Transverse colon (tissue), 4 donors: ENCODE measurements at regions not wholly inside any gene's neighbourhood (a gene's known extent, or its start where the extent isn't known, plus 50 kb on each side); places are given as distances from the start of the nearest gene placed in this dataset.

ENCODE experiments used
- DNase-seq: peaks from one replicate; pipeline ENCODE4 v3.0.0-alpha.2; 2019
- H3K27ac ChIP-seq, 4 donors: fragments of 200-600 bp; sonication (generic); 2 replicates each; pipeline ENCODE4 v1.5.1; 2016 to 2018; ENCODE audit warnings: inconsistent platforms in 4 of 4
- H3K27me3 ChIP-seq: fragments of 200-600 bp; sonication (generic); 2 replicates; pipeline ENCODE4 v1.5.1; 2017; ENCODE audit warnings: inconsistent platforms
- H3K36me3 ChIP-seq, 4 donors: fragments of 200-600 bp; sonication (generic); 2 replicates each; pipeline ENCODE4 v1.5.1; 2017 to 2019; ENCODE audit warnings: inconsistent platforms in 4 of 4
- H3K4me1 ChIP-seq, 4 donors: fragments of 200-600 bp; sonication (generic); 2 replicates each; pipeline ENCODE4 v1.5.1; 2017 to 2020; ENCODE audit warnings: inconsistent platforms in 4 of 4
- H3K4me3 ChIP-seq, 4 donors: fragments of 200-600 bp; sonication (generic); 1 replicate in 1 of 4; 2 replicates in 3 of 4; pipeline versions ENCODE4 v1.5.1 to v1.6.1; 2017 to 2019; ENCODE audit warnings: inconsistent platforms in 4 of 4
- H3K9me3 ChIP-seq, 2 donors: fragments of 200-600 bp; sonication (generic); 2 replicates each; pipeline ENCODE4 v1.5.1; 2017 to 2019; ENCODE audit warnings: inconsistent platforms in 2 of 2
- CTCF ChIP-seq, 5 experiments: fragments of 200-600 bp in 3 of 5; fragments of 450-650 bp in 2 of 5; sonication (generic) in 3 of 5; IDR thresholded peaks; 1 replicate in 2 of 5; 2 replicates in 3 of 5; pipeline ENCODE4 v1.5.1; 2016 to 2017; ENCODE audit warnings: antibody characterized with exemption in 5 of 5, inconsistent platforms in 3 of 5, mild to moderate bottlenecking in 2 of 5, moderate library complexity in 1 of 5
- EP300 ChIP-seq: sonication (generic); formaldehyde crosslinking; IDR thresholded peaks from one replicate; pipeline ENCODE4 v1.6.1; 2017; ENCODE audit warnings: antibody characterized with exemption, low read depth
- POLR2A ChIP-seq: fragments of 450-650 bp; IDR thresholded peaks from one replicate; pipeline ENCODE4 v1.6.1; 2016; ENCODE audit warnings: antibody characterized with exemption, mild to moderate bottlenecking, moderate library complexity
- POLR2AphosphoS5 ChIP-seq, 3 donors: sonication (generic); formaldehyde crosslinking; IDR thresholded peaks; one replicate each; pipeline ENCODE4 v1.6.1; 2016; ENCODE audit warnings: antibody characterized with exemption in 3 of 3
- WGBS, 2 donors: methylation state at CpG; one replicate each; pipeline ENCODE4 v1.1.5; 2018; ENCODE audit warnings: low coverage in 1 of 2; 5-methylcytosine and 5-hydroxymethylcytosine counted together
- in situ Hi-C, 4 donors: fragments of 200-750 bp; cut with MboI; loops; one replicate each; pipeline versions ENCODE4 v1.15.0 to v1.15.1; 2017; ENCODE audit warnings: low sequenced_read_pairs in 3 of 4, low pct_ligation_motif_present in 1 of 4, low pct_unique_long_range_greater_than_20kb in 1 of 4
- intact Hi-C: fragments of 100-400 bp; cut with DNase I; formaldehyde crosslinking; loops from one replicate; pipeline ENCODE4 v1.15.1; 2023; ENCODE audit warnings: low total_unique reads

GRCh38 chr2:226251661-226252060 is 548.0 kb downstream of the IRS1 start:
- Histone ChIP-seq H3K27me3 (no peaks in the 10 kb centered on the region), H3K9me3 (no peaks in the 10 kb centered on the region), H3K36me3 (no peaks in the 10 kb centered on the region), H3K4me3 (no peak overlapping the region), H3K27ac (no peak overlapping the region), H3K4me1 (no peaks in the 10 kb centered on the region)
- 33 to 66% methylated on average over 2 of the region's 2 CpGs for WGBS, 2 donors
- in situ Hi-C loops, result no loop called here
- intact Hi-C loops, result no loop called here
- no peak for DNase-seq
- TF ChIP-seq POLR2AphosphoS5 (IDR thresholded peaks at IDR 0.05) (no peak), CTCF (IDR thresholded peaks at IDR 0.05) (no peak), POLR2A (no peak), EP300 (no peak)

GRCh38 chr2:226247289-226248275 is 552.0 kb downstream of the IRS1 start:
- TF ChIP-seq EP300 (no peak), CTCF (IDR thresholded peaks at IDR 0.05) (peak in 1 of 5 experiments; percentile 6)
- no peak for DNase-seq
- Histone ChIP-seq H3K27me3 (no peaks in the 10 kb centered on the region), H3K27ac (no peak overlapping the region), H3K4me1 (no peaks in the 10 kb centered on the region), H3K4me3 (no peak overlapping the region), H3K9me3 (peaks cover 8 to 9% of the 10 kb centered on the region in 2 donors), H3K36me3 (no peaks in the 10 kb centered on the region)
- in situ Hi-C loops (no loop called here), intact Hi-C loops (no loop called here)
- WGBS, 2 donors, result 49 to 61% methylated on average over 3 of the region's 3 CpGs

GRCh38 chr2:226234187-226234586 is 565.4 kb downstream of the IRS1 start:
- Histone ChIP-seq H3K4me3 (no peak overlapping the region), H3K9me3 (no peaks in the 10 kb centered on the region), H3K4me1 (no peaks in the 10 kb centered on the region), H3K27me3 (no peaks in the 10 kb centered on the region), H3K27ac (no peak overlapping the region), H3K36me3 (no peaks in the 10 kb centered on the region)
- WGBS, 2 donors, result 77 to 79% methylated on average over 2 of the region's 2 CpGs
- no peak for DNase-seq
- intact Hi-C loops, result loop anchor here (10.0 kb wide), 1 partner anchor 1329 kb away; no protein-coding TSS in a partner anchor
- TF ChIP-seq CTCF (IDR thresholded peaks at IDR 0.05) (no peak), EP300 (no peak), POLR2AphosphoS5 (IDR thresholded peaks at IDR 0.05) (no peak), POLR2A (no peak)
- in situ Hi-C loops, result no loop called here

GRCh38 chr2:226233388-226233787 is 566.2 kb downstream of the IRS1 start:
- TF ChIP-seq POLR2A (no peak), POLR2AphosphoS5 (IDR thresholded peaks at IDR 0.05) (no peak), EP300 (no peak), CTCF (IDR thresholded peaks at IDR 0.05) (no peak)
- intact Hi-C loops, result loop anchor here (10.0 kb wide), 1 partner anchor 1329 kb away; no protein-coding TSS in a partner anchor
- H3K9me3 ChIP-seq, result no peaks in the 10 kb centered on the region
- DNase-seq, result no peak
- no peaks in the 10 kb centered on the region for H3K27me3 ChIP-seq
- no peak overlapping the region for H3K4me3 ChIP-seq
- H3K36me3 ChIP-seq, result no peaks in the 10 kb centered on the region
- no peak overlapping the region for H3K27ac ChIP-seq
- H3K4me1 ChIP-seq, result no peaks in the 10 kb centered on the region
- in situ Hi-C loops, result no loop called here
